HG03103 (cell line): ENCODE measurements at regions not wholly inside any gene's neighbourhood (a gene's known extent, or its start where the extent isn't known, plus 50 kb on each side); places are given as distances from the start of the nearest gene placed in this dataset.
A peak's percentile ranks its signal among the peaks of the same experiment; 100 is the strongest.

Source experiments
- ATAC-seq: cut with Tn5 transposase; IDR thresholded peaks from one replicate; pipeline ENCODE4 v1.9.1; 2021; ENCODE audit warnings: low read depth; ENCODE audit not compliant: unreplicated experiment

GRCh38 chr2:157043786-157044185 is 213.7 kb upstream of the GALNT5 start:
- ATAC-seq, result no peak

GRCh38 chr2:157046396-157046795 is 211.1 kb upstream of the GALNT5 start:
- no peak for ATAC-seq

- ATAC-seq, result no peak
Measured at GRCh38 chr2:157052685-157053224, 204.8 kb upstream of the GALNT5 start.

- no peak for ATAC-seq
Measured at GRCh38 chr2:157053876-157054275, 203.6 kb upstream of the GALNT5 start.

- ATAC-seq, result no peak
Measured at GRCh38 chr2:157055660-157056199, 201.8 kb upstream of the GALNT5 start.

- no peak for ATAC-seq
Measured at GRCh38 chr2:157056200-157056676, 201.3 kb upstream of the GALNT5 start.

- ATAC-seq, result no peak
Measured at GRCh38 chr2:157058161-157058560, 199.3 kb upstream of the GALNT5 start.

- no peak for ATAC-seq
Measured at GRCh38 chr2:157059036-157059435, 198.5 kb upstream of the GALNT5 start.

- peak; percentile 85 for ATAC-seq
Measured at GRCh38 chr2:157061799-157062198, 195.7 kb upstream of the GALNT5 start.

- no peak for ATAC-seq
Measured at GRCh38 chr2:157067562-157067961, 189.9 kb upstream of the GALNT5 start.

- ATAC-seq, result no peak
Measured at GRCh38 chr2:157068237-157068636, 189.3 kb upstream of the GALNT5 start.

- no peak for ATAC-seq
Measured at GRCh38 chr2:157075924-157076323, 181.6 kb upstream of the GALNT5 start.

GRCh38 chr2:157076526-157077161 is 180.9 kb upstream of the GALNT5 start:
- no peak for ATAC-seq

- ATAC-seq, result no peak
Measured at GRCh38 chr2:157077753-157078350, 179.7 kb upstream of the GALNT5 start.

- ATAC-seq, result no peak
Measured at GRCh38 chr2:157082950-157083349, 174.6 kb upstream of the GALNT5 start.

GRCh38 chr2:157085522-157085921 is 172.0 kb upstream of the GALNT5 start:
- no peak for ATAC-seq

GRCh38 chr2:157087373-157088002 is 170.0 kb upstream of the GALNT5 start:
- no peak for ATAC-seq

GRCh38 chr2:157093666-157094065 is 163.8 kb upstream of the GALNT5 start:
- ATAC-seq, result no peak

GRCh38 chr2:157105372-157105771 is 152.1 kb upstream of the GALNT5 start:
- no peak for ATAC-seq

GRCh38 chr2:157106950-157107349 is 150.6 kb upstream of the GALNT5 start:
- ATAC-seq, result no peak

GRCh38 chr2:157107460-157107859 is 150.0 kb upstream of the GALNT5 start:
- ATAC-seq, result no peak
